22Rv1 (cell line): ENCODE measurements at regions not wholly inside any gene's neighbourhood (a gene's known extent, or its start where the extent isn't known, plus 50 kb on each side); places are given as distances from the start of the nearest gene placed in this dataset.

Experiments used
- H3K27ac ChIP-seq: fragments of 450-650 bp; 2 replicates; pipeline ENCODE4 v1.5.1; 2017
- ZFX ChIP-seq: fragments of 450-650 bp; IDR thresholded peaks from 2 replicates; pipeline ENCODE4 v1.6.1; 2017; ENCODE audit warnings: antibody characterized with exemption, borderline replicate concordance
- TF ChIP-seq, protein P1 (sequence below): fragments of 450-650 bp; IDR thresholded peaks from 2 replicates; pipeline ENCODE4 v1.5.1; 2017; ENCODE audit warnings: mild to moderate bottlenecking

DNA sequence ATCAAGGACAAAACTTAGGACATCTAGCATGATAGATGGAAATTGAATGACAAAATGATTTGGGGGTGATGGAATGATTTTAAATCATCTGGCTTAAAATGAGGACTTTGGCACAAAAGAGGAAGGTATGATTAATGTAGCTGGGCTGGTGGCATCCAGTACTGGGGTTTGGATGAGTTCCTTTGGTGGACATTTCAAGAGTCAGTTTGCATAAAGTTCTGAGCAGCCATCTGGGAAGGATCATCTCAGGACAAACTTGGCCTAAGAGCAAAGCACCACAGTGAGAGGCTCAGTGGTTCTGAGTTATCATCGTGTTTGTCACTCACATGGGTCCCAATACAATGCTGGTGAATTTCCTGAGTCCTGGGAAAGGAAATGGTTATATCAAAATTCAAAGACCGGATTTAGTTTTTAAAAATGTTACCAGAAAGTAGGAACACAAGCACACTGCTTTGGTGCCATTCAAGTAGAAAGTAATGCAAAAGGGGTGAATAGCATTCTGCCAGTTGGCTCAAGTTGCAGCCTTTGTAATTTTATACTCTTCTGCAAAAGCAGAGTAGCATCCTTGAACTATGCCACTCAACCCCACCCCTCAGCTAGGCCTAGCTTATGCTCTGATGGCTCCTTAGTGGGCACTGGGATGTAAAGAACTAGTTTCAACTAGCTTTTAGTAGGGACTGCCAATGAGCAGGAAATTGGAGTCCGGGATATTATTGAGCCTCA is 219.0 kb downstream of the COG6 start:
- H3K27ac ChIP-seq: no peak overlapping the region
- TF ChIP-seq, protein P1, sequence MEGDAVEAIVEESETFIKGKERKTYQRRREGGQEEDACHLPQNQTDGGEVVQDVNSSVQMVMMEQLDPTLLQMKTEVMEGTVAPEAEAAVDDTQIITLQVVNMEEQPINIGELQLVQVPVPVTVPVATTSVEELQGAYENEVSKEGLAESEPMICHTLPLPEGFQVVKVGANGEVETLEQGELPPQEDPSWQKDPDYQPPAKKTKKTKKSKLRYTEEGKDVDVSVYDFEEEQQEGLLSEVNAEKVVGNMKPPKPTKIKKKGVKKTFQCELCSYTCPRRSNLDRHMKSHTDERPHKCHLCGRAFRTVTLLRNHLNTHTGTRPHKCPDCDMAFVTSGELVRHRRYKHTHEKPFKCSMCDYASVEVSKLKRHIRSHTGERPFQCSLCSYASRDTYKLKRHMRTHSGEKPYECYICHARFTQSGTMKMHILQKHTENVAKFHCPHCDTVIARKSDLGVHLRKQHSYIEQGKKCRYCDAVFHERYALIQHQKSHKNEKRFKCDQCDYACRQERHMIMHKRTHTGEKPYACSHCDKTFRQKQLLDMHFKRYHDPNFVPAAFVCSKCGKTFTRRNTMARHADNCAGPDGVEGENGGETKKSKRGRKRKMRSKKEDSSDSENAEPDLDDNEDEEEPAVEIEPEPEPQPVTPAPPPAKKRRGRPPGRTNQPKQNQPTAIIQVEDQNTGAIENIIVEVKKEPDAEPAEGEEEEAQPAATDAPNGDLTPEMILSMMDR: no peak
- no peak for TF ChIP-seq ZFX

DNA sequence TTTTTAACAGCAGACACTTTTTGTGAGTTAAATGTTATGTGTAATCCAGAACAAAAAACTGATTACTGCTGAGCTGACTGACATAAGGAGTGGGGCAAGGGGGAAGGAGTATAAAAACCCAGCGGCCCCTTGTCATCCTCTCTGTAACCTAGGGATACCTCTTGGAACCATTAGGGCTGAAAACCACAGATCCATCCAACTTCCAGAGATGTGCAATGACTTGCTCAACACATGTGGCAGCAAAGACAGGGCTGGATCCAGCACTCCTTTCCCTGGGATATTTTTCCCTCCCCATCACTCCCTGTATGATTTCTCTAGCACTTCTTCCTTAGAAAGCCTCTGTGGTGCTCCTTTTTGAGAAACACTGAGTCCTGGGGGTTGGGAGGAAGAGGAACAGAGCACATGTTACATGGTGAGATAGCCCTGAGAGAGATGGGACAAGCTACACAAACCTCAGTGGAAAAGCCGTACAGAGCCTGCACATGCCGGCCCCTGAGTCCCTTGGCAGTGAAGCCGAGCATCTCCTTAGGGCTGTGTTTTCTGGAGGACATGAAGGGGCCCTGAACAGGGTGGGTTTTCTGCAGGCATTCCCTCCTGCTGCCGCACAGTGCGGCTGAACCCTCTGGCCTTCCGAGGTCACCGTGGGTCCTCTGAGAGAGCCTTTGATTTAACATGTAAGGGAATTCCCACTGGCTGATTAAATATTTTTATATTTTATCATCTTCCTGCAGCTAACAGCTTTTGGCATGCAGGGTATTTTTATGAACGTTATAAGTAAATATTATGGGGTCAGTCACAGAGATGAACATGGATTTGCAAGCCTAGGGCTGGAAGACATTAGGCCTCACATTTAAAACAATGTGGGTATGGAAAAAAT is 219.9 kb downstream of the COG6 start:
- no peak for TF ChIP-seq ZFX
- TF ChIP-seq, protein P1: no peak
- H3K27ac ChIP-seq: no peak overlapping the region

DNA sequence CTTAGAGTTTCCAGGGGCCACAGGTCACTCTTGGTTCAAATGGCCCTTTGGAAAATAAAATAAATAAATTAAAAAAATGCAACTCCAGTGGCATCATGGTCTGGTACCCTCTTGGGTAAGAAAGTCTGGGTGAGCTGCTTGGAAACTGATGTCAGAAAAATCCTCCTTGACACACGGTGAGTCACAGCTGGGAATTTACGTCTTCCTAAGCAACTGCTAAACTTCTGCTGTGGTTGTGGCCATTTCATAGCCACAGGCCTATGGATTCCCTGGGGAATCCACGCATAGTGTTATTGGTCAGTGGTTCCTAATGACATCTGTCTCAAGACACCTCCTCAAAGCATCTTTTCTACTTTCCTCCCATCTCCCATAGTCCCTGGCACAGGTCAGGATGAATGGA is 220.8 kb downstream of the COG6 start:
- H3K27ac ChIP-seq: no peak overlapping the region
- TF ChIP-seq, protein P1: no peak
- no peak for TF ChIP-seq ZFX

DNA sequence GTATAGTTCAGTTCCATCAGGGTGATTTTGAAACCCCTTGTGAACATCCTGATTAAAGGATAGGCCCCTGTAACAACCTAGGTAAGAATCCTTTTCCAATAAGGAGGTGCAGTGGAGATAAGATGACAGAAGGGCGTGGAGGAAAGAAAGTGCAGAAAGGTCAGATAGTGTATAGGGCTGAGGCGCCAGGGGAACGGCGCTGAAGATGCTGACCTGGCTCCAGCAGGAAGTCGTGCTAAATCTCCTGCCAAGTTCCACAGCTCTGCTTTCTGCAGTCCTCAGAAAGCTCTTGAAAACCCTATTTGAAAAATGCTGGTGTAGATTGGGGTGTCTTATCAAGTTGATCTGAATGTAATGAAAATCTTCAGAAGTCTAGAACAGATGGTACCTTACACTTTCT is 221.7 kb downstream of the COG6 start:
- TF ChIP-seq ZFX: no peak
- TF ChIP-seq, protein P1: no peak
- H3K27ac ChIP-seq: no peak overlapping the region

DNA sequence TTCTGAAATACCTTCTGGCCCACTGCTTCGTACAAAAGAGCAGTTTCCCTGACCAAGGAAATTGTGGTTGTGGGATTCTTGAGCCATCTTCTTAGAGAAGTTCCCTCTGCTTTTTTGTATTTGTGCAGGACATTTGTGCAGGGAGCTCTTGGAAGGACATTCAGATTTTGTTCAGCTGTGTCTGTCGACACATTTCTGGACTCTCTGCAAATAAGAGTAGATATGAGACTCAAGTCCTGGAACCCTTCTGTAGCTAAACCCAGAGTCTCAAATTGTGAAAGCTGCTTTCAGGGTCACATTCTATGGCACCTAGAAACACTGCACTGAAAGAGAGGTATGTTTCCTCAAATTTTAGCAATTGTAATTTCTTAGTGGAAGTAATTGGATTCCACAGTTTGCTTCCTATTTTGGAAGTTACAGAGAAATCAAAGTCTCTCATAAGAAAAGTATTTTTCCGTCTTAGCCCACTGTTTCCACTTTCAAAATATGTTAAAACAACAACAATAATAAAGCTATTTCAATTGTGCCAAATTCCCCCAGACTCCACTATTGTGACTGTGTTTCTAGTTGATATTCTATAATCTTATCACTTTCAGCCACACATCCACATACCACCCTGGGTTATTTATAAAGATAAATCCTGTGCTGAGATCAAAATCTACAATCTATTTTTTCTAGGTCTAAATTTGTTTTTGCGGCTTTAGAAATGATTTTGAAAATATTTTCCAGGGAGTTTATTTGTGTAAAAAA is 224.0 kb downstream of the COG6 start:
- TF ChIP-seq, protein P1: no peak
- no peak for TF ChIP-seq ZFX

DNA sequence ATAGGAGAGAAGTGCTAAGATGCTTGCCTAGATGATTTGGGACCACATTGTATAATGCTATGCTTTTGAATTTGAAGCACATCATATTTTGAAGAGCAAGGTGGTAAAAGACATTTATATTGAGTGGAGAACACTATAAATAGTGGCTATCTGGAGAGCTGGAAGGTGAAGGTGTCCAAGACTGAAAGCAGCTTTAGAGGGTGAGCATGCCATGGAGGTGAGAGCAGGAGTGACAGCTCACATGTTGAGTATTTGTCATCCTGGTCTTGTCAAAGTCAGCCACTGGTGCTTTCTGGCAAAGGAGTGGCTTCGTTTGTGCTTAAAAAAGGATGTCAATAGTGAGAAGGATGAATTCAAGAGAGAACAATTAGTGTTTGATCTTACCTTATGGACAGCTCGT is 225.9 kb downstream of the COG6 start:
- H3K27ac ChIP-seq: no peak overlapping the region
- TF ChIP-seq ZFX: no peak
- TF ChIP-seq, protein P1: no peak

More for the DNA sequence above, 224.0 kb downstream of the COG6 start:
- H3K27ac ChIP-seq: no peak overlapping the region
